Stomach (tissue), 4 donors: ENCODE measurements at regions not wholly inside any gene's neighbourhood (a gene's known extent, or its start where the extent isn't known, plus 50 kb on each side); places are given as distances from the start of the nearest gene placed in this dataset.

Source experiments
- CTCF ChIP-seq, 7 experiments: fragments of 450-650 bp in 4 of 7; fragments of 200-600 bp in 3 of 7; sonication (generic) in 3 of 7; IDR thresholded peaks; one replicate each; pipeline ENCODE4 v1.5.1; 2016 to 2019; ENCODE audit warnings: antibody characterized with exemption in 7 of 7, control low read depth in 2 of 7, mild to moderate bottlenecking in 1 of 7
- POLR2A ChIP-seq, 4 donors: fragments of 450-650 bp; IDR thresholded peaks; one replicate each; pipeline ENCODE4 v1.6.1; 2016; ENCODE audit warnings: antibody characterized with exemption in 4 of 4, control low read depth in 2 of 4, mild to moderate bottlenecking in 1 of 4, moderate library complexity in 1 of 4

DNA sequence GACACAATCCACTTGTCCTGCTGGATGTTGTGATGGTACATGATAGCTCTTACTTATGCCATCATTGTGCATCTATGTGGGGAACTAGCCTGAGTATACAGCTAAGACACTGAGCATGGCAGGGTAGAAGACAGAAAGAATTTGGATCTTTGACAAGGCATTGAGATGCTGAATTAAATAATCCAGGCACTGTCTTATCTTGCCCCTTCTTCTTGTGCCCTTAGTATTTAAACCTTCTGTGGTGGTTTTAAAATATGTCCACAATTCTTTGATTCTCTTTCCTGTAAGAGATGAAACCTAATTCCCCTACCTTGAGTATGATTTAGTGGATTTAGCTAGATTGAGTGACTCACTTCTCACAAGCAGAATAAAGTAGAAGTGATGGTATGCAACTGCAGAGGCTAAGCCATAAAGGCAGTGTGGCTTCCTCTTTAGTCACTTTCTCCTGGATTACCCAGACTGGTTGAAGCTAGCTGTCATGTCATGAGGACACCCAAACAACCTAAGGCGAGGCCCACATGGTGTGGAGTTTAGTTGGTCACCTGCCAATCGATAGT is 174.0 kb upstream of the NREP start:
- no peak for TF ChIP-seq POLR2A (IDR thresholded peaks at IDR 0.05)
- no peak for TF ChIP-seq CTCF (IDR thresholded peaks at IDR 0.05)
